Loucy (cell line): ENCODE measurements at regions not wholly inside any gene's neighbourhood (a gene's known extent, or its start where the extent isn't known, plus 50 kb on each side); places are given as distances from the start of the nearest gene placed in this dataset.

ENCODE experiments used
- H2AFZ ChIP-seq: fragments of 200-600 bp; sonication (generic); 2 replicates; pipeline ENCODE4 v1.6.0; 2016; ENCODE audit warnings: antibody characterized with exemption, mild to moderate bottlenecking, low read length, moderate library complexity
- H3F3A ChIP-seq: fragments of 200-600 bp; 2 replicates; pipeline ENCODE4 v1.6.0; 2016; ENCODE audit warnings: antibody characterized with exemption, low read depth, mild to moderate bottlenecking
- H3K27me3 ChIP-seq: fragments of 200-600 bp; sonication (generic); 2 replicates; pipeline ENCODE4 v1.6.1; 2014; ENCODE audit warnings: low read length, mild to moderate bottlenecking; ENCODE audit not compliant: insufficient read depth, poor library complexity, severe bottlenecking
- H3K36me3 ChIP-seq: fragments of 200-600 bp; sonication (generic); 2 replicates; pipeline ENCODE4 v1.6.1; 2016; ENCODE audit warnings: low read length; ENCODE audit not compliant: insufficient read depth
- H3K4me1 ChIP-seq: fragments of 200-600 bp; sonication (generic); 2 replicates; pipeline ENCODE4 v1.5.1; 2014; ENCODE audit warnings: low read length, mild to moderate bottlenecking; ENCODE audit not compliant: insufficient read depth, poor library complexity, severe bottlenecking
- H3K4me2 ChIP-seq: fragments of 200-600 bp; sonication (generic); 2 replicates; pipeline ENCODE4 v1.6.0; 2014; ENCODE audit warnings: antibody characterized with exemption, low read length, low read depth, mild to moderate bottlenecking; ENCODE audit not compliant: poor library complexity, severe bottlenecking
- H3K4me3 ChIP-seq: fragments of 200-600 bp; sonication (generic); 2 replicates; pipeline ENCODE4 v1.5.1; 2014; ENCODE audit warnings: low read length, mild to moderate bottlenecking, mixed read lengths; ENCODE audit not compliant: poor library complexity, severe bottlenecking
- H3K79me2 ChIP-seq: fragments of 200-600 bp; sonication (generic); 2 replicates; pipeline ENCODE4 v1.6.1; 2014; ENCODE audit warnings: low read length; ENCODE audit not compliant: insufficient read depth
- H3K9ac ChIP-seq: fragments of 200-600 bp; sonication (generic); 2 replicates; pipeline ENCODE4 v1.6.0; 2014; ENCODE audit warnings: mild to moderate bottlenecking, low read depth, low read length, moderate library complexity; ENCODE audit not compliant: poor library complexity, severe bottlenecking
- H3K9me2 ChIP-seq: fragments of 200-600 bp; sonication (generic); replicated peaks from 2 replicates; pipeline ENCODE4 v1.6.1; 2016; ENCODE audit warnings: low read depth, low read length, mixed read lengths
- H3K9me3 ChIP-seq: fragments of 200-600 bp; sonication (generic); 2 replicates; pipeline ENCODE4 v1.6.1; 2014; ENCODE audit warnings: mild to moderate bottlenecking, antibody characterized with exemption, low read length, low read depth; ENCODE audit not compliant: insufficient read depth
- H4K20me1 ChIP-seq: fragments of 200-600 bp; sonication (generic); 2 replicates; pipeline ENCODE4 v1.6.0; 2014; ENCODE audit warnings: antibody characterized with exemption, low read length, mild to moderate bottlenecking; ENCODE audit not compliant: insufficient read depth, poor library complexity, severe bottlenecking
- CTCF ChIP-seq: fragments of 200-600 bp; sonication (generic); conservative IDR thresholded peaks from 2 replicates; pipeline ENCODE4 v1.5.1; 2014; ENCODE audit warnings: mild to moderate bottlenecking, antibody characterized with exemption, low read length
- EZH2phosphoT487 ChIP-seq: fragments of 200-600 bp; IDR thresholded peaks from 2 replicates; pipeline ENCODE4 v1.6.1; 2018; ENCODE audit warnings: antibody characterized with exemption, mild to moderate bottlenecking, moderate library complexity, borderline replicate concordance

GRCh38 chr2:225821351-225821750 lies 421.8 kb downstream of the NYAP2 start:
- H4K20me1 ChIP-seq = no peaks in the 10 kb centered on the region
- no peak overlapping the region for H3K4me2 ChIP-seq
- H3K9me2 ChIP-seq = no peaks in the 10 kb centered on the region
- no peak overlapping the region for H3K9ac ChIP-seq
- H3K36me3 ChIP-seq = no peaks in the 10 kb centered on the region
- H3K27me3 ChIP-seq = no peaks in the 10 kb centered on the region
- no peaks in the 10 kb centered on the region for H3K4me1 ChIP-seq
- no peak overlapping the region for H2AFZ ChIP-seq
- TF ChIP-seq EZH2phosphoT487 (no peak), CTCF (no peak)
- H3K4me3 ChIP-seq = no peak overlapping the region
- H3K79me2 ChIP-seq = no peaks in the 10 kb centered on the region
- H3K9me3 ChIP-seq = no peaks in the 10 kb centered on the region
- H3F3A ChIP-seq = no peaks in the 10 kb centered on the region

GRCh38 chr2:225820826-225821225 lies 421.3 kb downstream of the NYAP2 start:
- H3K9me3 ChIP-seq = no peaks in the 10 kb centered on the region
- no peaks in the 10 kb centered on the region for H3F3A ChIP-seq
- no peaks in the 10 kb centered on the region for H3K4me1 ChIP-seq
- H3K79me2 ChIP-seq = no peaks in the 10 kb centered on the region
- H4K20me1 ChIP-seq = no peaks in the 10 kb centered on the region
- TF ChIP-seq EZH2phosphoT487 (no peak), CTCF (no peak)
- no peaks in the 10 kb centered on the region for H3K9me2 ChIP-seq
- no peaks in the 10 kb centered on the region for H3K36me3 ChIP-seq
- no peaks in the 10 kb centered on the region for H3K27me3 ChIP-seq
- no peak overlapping the region for H3K9ac ChIP-seq
- H3K4me2 ChIP-seq = no peak overlapping the region
- H3K4me3 ChIP-seq = no peak overlapping the region
- H2AFZ ChIP-seq = no peak overlapping the region

- H3K9ac ChIP-seq = no peak overlapping the region
- H3K4me1 ChIP-seq = no peaks in the 10 kb centered on the region
These were observed 415.0 kb downstream of the NYAP2 start for GRCh38 chr2:225814554-225814953.

More at GRCh38 chr2:225814554-225814953, 415.0 kb downstream of the NYAP2 start:
- TF ChIP-seq CTCF (no peak), EZH2phosphoT487 (no peak)
- no peaks in the 10 kb centered on the region for H3K27me3 ChIP-seq
- H3K4me2 ChIP-seq = no peak overlapping the region
- no peaks in the 10 kb centered on the region for H4K20me1 ChIP-seq
- H3F3A ChIP-seq = no peaks in the 10 kb centered on the region
- no peaks in the 10 kb centered on the region for H3K79me2 ChIP-seq
- no peaks in the 10 kb centered on the region for H3K9me3 ChIP-seq
- H3K9me2 ChIP-seq = no peaks in the 10 kb centered on the region
- no peak overlapping the region for H3K4me3 ChIP-seq
- no peaks in the 10 kb centered on the region for H3K36me3 ChIP-seq
- no peak overlapping the region for H2AFZ ChIP-seq
